Suprapubic skin (tissue), 4 donors: ENCODE measurements at regions not wholly inside any gene's neighbourhood (a gene's known extent, or its start where the extent isn't known, plus 50 kb on each side); places are given as distances from the start of the nearest gene placed in this dataset.

Source experiments
- CTCF ChIP-seq, 2 donors: fragments of 200-600 bp in 1 of 2; fragments of 450-650 bp in 1 of 2; sonication (generic) in 1 of 2; IDR thresholded peaks; one replicate each; pipeline ENCODE4 v1.5.1; 2016 to 2019; ENCODE audit warnings: antibody characterized with exemption in 2 of 2, mild to moderate bottlenecking in 1 of 2, moderate library complexity in 1 of 2
- EP300 ChIP-seq: sonication (generic); formaldehyde crosslinking; IDR thresholded peaks from one replicate; pipeline ENCODE4 v1.6.1; 2017; ENCODE audit warnings: antibody characterized with exemption
- POLR2A ChIP-seq, 2 donors: fragments of 450-650 bp; IDR thresholded peaks; one replicate each; pipeline ENCODE4 v1.6.1; 2017; ENCODE audit warnings: antibody characterized with exemption in 2 of 2, mild to moderate bottlenecking in 2 of 2, moderate library complexity in 2 of 2
- POLR2AphosphoS5 ChIP-seq, 3 donors: sonication (generic); formaldehyde crosslinking; IDR thresholded peaks; one replicate each; pipeline ENCODE4 v1.6.1; 2017; ENCODE audit warnings: antibody characterized with exemption in 3 of 3

- no peak for TF ChIP-seq CTCF (IDR thresholded peaks at IDR 0.05)
- TF ChIP-seq POLR2A (IDR thresholded peaks at IDR 0.05), result no peak
- TF ChIP-seq EP300, result no peak
- no peak for TF ChIP-seq POLR2AphosphoS5 (IDR thresholded peaks at IDR 0.05)
These were observed 141.9 kb upstream of the SLC7A14 start for GRCh38 chr3:170727754-170728153.
